ENCODE measurements at regions not wholly inside any gene's neighbourhood (a gene's known extent, or its start where the extent isn't known, plus 50 kb on each side); places are given as distances from the start of the nearest gene placed in this dataset.

DNA sequence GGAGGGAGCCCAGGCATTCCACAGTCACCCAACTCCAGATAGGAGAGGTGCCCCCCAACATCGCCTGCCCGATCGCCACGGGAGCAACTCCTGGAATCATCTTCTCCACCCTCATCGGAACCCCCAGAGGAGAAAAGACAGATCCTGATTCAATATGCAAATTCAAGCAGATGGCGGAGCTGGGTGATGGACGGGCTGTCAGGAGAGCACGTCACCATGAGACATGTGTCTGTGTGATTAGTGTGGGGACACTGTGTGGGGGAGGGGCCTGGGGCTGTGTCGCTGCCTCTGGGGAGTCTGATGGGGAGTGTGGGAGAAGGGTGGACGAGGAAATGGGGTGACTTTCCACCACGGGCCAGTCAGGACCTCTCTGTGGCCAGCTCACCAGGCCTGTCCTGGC is 90.2 kb upstream of the CSF3R start:
- DNase-seq = no peak

DNA sequence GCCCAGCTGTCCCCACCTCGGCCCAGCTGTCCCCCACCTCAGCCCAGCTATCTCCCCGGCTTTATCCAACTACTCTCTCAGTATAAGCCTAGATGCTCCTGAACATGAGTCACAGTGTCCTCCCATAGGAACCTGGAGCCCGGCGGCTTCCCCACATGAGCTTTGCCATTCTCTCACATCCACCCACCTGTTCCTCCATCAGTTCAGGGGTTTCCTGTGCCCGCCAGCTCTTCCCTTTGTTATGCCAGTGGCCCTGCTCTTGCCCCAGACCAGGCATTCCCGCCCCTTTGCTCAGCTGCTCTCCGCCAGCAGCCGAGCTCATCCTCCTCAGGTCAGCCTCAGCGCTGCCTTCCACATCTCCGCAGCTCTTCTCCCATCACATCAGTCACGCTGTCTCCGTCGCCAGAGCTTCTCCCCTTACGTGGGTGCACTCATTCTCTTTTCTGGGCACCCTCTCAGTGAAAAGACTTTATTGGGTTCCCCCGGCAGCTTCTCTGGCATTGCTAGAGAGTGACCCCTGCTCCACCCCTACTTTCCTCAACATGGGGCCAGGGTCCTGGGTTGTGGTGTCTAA is 89.5 kb upstream of the CSF3R start:
- DNase-seq = no peak

DNA sequence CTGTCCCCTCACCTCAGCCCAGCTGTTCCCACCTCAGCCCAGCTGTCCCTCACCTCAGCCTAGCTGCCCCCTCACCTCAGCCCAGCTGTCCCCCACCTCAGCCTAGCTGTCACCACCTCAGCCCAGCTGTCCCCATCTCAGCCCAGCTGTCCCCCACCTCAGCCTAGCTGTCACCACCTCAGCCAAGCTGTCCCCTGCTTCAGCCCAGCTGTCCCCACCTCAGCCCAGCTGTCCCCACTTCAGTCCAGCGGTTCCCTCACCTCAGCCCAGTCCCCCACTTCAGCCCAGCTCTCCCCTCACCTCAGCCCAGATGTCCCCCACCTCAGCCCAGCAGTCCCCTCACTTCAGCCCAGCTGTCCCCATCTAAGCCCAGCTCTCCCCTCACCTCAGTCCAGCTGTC is 88.4 kb upstream of the CSF3R start:
- DNase-seq = no peak

DNA sequence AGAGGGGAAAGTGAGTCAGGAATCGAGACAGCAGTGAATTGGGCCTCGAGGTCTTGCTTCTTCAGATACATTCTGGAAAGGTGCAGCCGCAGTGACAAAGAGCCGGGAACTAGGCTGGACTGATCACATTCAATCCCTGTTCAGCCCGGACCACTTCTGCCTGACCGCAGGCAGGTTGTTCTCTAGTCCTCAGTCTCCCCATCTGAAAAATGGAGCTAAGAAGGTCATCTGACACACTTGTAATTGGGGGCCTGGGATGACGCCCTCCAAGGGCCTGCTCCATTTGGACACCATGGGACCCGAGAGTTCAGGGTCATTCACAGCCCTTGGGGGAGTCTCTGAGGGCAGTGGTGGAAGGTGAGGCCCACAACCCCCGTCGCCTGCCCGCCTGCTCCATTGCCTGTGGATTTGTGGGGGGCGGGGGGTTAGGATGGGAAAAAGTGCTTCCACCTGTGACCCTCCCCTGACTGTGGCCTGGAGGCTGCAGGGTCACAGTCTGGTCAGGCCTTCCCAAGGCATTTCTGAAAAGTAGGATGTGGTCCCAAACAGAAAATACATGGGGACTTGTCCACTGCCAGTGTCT is 87.9 kb upstream of the CSF3R start:
- no peak for DNase-seq

DNA sequence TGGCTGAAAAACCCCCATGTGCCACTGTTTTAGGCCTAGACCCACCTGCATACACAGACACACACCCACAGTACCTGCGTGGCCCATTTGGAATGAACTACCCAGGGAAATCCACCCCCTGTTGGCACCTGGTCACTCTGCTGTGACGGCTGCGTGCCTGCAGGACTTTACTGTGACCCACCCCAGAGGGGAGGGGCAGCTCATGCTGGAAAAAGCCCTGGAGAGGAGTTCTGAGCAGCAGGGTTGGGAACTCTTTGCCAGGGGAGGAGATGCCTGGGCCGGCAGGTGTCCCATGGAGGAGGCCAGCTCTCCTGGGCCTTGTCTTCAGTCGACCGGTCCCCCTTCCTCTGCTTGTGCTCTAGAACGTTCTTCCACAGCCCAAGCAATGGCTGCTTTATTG is 87.3 kb upstream of the CSF3R start:
- DNase-seq = no peak

DNA sequence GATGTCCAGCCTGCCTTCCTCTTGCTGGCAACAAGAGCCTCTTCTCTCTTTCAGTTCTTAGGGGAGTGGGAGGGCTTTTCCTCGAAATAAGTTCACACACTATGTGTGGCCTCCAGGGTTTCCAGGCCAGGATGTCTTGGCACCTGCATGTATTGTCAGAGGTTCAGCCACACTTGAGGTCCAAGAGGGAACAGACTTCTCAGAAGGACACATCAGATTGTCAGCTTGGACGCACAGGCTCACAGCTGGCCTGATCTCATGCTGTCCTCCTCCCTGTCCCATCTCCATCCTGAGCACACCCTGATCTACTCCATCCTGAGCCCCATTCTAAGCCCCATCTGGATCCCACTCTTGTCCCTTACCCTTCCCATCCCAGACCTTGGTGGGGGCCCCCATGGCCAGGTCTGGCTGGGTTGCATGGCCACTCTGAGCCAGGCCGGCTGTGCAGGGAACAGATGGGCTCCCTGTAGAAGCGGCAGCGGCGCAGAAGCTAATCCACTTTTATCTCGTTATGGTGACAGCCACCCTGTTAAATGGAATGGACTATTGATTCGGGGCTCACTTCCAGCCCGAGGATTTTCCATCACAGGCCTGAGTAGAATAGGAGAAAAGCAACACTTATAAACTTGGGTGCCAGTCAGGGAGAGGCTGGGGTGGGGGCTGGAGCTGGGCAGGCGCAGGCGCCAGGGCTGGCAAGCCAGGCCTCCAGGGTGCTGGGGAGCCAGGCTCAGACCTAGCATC is 85.1 kb upstream of the CSF3R start:
- no peak for DNase-seq

DNA sequence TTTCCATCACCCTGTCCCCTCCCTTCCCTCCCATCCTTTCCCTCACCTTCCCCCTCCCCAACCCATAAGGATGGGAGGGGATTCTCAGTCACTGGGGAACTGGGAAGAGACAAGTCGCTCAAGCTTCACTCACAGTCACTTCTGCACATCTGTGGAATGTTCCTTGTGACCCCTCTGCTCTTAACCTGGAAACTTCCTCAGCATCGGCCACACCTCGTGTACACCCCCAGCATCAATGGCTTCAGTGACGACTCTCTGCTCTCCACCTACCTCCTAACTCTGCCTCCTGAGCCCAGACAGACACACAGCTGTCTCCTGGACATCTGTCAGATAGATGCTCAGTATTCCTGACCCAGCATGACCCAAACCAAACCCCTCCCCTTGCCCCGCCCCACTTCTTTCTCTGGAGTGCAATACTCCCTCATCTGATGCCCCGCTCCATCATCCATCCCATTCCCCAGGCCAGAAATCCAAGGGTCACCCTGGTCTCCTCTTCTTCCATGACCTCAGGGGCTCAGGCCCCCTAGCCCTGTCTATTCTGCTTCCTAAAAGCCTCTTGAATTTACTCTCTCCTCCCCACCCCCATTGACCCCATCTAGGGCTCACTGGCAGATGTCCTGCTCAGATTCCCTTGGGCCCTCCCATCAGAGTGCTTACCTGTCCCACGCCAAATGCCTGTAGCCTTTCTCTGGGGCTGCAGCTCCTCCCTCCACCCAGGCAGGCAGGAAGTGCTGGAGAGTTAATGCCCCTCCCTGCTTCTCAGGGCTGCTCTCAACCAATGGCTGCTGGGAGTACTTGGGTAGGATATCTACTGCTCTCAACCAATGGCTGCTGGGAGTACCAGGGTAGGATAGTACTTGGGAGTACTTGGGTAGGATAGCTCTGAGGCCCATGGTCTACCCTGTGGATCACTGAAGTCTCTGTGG is 83.1 kb upstream of the CSF3R start:
- no peak for DNase-seq

DNA sequence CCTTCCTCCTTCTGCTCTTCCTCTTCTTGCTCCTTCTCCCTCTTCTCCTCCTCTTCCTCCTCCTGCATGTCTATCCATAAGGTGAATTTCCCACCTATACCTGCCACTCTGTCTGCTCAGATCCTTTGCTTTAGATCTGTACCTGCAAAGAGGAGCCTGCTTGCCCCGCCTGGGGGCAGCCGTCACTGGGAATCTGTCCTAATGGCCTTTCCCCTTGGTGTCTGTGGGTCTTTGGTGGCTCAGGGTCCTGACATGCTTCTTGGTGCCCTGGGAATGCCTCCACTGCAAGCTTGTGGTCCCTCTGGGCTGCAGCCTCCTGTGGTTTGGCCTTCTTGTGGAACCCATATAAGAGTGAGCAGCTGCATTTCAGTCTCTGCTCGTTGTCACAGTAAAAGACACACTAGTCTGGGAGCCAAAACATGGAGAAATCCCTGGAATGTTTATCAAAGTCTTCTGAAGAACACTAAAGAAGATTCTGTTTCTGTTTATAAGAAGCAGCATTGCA is 79.5 kb upstream of the CSF3R start:
- no peak for DNase-seq

DNA sequence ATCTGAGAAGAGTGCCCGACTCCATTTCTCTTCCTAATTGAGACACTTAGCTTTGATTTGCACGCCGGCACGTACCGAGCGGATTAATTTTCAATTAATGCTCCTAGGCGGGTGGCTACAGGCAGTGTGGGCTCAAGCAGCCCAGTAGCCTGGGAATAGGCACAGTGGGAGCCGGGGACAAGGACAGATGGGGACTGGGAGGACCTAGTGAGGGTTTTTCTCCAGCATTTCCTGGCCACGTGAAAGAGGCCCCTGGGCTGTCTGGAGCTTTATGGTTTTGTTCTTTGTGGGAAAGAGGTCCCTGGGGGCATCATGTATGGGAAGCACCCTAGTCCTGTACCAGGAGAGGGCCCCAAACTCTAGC is 78.6 kb upstream of the CSF3R start:
- DNase-seq = no peak

DNA sequence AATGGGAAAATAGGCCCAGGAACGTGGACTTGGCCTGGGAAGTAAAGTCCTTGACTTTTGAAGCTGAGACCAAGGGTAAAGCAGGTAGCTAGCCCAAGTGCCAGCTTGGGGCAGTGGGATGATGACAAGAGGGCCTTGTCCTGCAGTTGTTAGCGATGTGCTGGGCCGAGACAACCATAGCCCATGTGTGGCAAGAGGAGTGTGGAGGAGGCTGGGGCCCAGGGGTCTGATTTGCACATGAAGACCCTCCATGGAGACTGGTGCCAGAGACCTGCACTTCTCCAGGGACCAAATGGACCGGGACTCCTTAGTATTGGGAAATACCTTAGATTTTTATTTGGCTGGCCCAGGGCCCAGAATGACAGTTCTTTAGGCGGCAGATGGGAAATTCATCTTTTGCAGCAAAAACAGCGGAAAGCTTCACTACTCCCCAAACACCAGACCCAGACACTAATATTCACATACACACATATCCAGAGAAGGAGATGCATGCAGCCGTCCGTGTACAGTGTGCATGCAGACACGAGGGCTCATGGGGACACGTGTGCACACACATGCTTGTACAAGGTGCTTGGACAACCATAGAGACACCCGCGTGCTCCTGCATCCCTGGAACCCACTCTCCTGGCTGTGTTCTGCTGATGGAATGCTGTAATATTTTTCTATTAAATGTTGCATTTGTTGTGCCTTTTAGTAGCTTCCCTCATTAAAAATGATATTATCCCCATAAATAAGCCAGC is 78.1 kb upstream of the CSF3R start:
- no peak for DNase-seq

DNA sequence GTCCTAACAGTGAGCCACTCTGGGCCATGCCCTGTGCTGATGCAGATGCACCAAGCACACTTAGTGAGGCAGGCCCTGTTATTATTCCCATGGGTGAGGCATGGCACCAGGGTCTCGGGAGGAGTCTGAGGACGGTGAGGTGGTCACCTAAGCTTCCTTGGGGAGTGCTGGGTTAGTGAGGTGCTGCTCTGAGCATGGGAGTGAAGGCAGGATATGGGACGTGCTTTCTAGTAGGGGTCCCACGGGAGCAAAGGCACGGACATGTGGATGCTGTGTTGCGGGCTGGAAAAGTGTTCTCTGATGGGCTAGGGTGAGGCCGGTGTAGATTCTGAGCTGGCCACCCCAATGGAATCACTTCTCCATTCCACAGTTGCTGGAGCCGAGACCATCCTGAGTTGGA is 77.5 kb upstream of the CSF3R start:
- DNase-seq = no peak

DNA sequence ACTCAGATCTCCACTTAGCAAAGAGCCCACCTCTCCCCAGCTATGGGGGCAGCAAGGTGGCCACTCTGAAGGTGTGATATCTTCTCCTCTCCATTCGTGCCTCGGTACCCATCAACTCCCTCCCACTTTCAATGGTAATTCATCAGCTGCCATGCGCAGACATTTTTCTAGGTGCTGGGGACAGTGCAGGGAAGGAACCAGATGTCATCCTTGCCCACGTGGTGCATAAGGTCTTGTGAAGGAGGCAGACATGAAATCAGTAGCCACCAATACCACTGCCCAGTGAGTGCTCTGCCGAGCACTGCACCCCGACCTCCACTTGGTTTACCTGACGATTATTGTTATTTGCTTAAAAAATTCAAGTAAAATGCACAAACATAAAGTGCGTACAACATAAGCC is 76.3 kb upstream of the CSF3R start:
- DNase-seq = no peak

DNA sequence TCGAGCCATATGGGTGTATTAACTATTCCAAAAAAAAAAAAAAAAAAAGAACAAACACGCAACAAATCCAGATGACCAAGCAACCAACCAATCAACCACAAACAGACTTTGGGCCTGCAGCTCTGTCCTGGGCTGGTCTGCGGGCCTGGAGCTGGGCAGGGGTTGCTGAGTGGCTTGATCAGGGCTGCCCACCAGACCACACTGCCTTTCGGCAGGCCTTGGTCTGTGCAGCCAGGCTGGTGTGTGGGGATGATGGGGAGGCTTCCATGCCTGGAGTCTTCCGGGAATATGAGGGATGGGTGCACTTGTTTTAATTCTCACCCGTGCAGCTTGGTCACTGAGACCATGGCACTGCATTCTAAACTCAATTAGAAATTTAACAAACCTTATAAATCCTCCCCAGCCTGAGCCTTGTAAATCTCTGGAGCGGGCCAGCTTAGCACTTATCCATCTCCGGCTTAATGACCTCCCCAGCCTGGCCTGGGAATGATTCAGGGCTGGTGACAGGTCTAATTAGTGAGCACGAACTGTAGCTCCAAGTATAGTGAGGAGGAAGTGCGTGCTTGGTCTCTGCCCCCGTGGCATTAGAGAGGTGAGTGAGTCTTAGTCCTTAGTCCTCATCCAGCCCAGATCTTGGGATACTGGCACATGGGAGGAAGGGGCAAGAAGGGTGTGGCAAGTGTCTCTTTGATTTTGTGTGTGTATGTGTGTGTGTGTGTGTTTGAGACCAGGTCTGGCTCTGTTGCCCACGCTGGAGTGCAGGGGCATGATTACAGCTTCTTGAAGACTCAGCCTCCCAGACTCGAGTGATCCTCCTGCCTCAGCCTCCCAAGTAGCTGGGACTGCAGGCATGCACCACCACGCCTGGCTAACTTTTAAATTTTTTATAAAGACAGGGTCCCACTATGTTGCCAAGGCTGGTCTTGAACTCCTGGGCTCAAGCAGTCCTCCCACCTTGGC is 74.6 kb upstream of the CSF3R start:
- DNase-seq = no peak

DNA sequence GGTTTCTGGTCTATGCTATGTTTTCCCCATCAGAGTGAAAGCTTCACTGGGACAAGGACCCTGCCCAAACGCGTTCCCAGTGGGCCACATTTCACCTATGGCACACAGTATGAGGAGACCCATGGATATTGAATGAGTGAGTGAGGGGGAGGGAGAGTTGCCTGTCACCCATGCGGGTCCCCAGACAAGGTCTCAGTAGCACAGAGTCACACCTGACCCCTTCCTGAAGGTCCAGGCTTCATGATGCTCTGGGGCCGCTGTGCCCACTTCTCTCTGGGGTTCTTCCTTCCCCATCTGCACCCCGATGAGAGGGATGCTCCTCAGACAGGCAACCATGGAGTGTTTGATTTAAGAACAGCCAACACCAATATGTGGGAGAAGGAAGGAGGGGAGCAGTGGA is 72.3 kb upstream of the CSF3R start:
- no peak for DNase-seq

DNA sequence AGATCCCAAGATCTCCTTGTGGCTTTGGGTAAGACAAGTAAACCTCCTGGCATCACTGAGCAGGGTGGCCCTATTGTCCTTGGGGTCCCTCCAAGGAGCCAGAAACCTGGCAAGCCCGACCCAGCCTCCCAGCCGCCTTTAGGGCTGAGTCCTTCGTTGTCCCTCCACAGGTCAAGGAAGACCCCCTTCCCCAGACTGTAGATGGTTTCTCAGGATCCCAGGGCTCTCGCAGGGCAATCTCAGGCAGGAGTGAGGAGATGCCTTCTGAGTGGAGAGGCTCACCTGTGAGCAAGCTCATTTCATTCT is 71.6 kb upstream of the CSF3R start:
- no peak for DNase-seq

DNA sequence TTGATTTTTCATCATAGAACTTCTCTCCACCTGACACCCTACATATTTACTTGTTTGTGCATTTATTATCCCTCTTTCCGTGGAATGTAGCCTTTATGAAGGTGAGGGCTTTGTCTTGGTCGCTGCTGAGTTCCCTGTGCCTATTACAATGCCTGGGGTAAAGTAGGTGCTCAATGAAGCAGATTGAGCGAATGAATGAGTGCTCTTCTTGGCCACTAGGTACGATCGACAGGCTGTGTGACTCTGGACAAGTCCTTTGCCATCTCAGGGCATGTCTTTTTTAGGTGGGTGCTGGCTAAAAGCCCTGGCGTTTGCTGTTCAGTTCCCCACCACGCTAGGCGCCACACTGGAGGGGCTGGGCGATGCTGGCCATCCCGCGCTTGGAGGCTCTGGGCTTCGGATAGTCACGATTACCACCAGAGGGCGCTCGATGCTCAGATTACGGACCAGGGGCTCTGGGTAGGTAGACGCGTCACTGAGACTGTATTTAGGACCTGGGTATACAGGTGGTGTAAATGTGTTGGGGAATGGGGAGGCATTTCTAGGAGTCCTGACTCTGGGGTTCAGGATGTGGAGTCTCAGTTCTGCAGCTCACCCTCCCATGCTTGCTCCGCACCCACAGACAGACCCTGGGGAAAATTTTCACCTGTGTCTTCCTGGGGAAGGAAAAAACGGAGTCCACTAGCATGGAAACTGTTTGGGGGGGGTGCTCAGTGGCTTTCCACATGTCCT is 71.0 kb upstream of the CSF3R start:
- DNase-seq = peak; percentile 30

DNA sequence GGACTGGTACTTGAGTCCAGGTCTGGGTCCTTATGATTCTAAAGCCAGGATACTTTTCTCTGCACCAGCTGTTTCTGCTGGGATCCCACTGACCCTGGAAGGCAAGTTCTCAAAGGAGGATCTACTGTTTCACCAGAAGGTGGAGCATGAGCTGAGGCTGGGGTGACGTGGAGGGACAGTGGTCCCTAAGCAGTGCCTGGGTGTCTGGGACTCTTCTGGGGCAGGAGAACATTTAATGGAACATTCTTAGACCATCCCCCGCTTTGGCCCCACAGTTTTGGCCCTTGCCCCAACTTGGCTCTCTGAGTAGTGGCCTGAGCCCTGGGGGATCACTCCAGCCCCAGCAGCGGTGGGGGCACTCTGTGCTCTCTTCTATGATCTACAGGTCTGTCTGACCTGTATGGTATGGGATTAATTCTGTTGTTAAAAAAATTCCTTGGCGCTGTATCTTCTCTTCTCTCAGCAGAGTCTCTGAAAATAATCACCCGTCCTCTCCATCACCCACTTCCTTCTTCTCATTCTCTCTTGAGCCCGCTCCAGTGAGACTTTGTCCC is 60.3 kb upstream of the CSF3R start:
- DNase-seq = peak; percentile 21

DNA sequence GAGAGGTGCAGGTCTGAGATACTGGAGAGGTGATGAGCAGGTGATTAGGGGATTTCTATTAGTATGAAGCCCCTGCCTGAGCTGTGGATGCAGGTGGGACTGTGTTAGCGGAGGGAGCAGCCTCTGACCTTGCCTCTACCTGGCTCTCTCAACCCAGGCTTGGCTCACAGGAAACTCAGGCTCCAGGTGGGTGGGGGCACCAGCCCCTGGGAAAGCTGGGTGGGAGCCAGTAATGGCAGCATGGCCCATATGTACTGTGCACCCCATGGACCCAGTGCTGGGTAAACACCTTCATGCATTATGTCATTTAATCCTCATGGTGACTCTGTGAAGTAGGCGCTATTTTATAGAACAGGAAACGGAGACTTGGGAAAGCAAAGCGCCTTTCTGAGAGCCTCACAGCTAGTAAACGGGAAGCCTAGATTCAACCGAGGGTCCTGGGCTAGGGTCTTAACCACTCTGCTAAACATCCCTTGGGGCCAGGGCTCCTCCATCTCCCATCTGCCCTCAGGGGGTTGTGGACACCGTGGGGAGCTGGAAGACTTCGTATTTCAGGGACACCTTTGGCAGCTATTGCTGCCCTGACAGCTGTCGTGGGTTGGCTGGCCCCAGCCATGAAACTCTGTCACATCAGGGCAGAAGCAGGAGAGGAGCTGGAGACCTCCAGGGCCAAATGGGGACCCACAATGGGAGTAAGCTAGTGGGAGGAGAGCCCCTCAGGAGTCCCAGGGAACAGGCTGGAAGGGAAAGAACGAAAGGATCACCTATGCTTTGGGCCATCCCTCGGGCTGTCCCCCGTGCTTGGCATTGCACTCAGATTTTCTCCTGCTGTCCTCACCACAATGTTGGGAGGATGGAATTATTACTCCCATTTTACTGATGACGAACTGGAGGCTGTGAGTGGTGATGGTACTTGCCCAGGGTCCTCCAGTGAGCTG is 59.6 kb upstream of the CSF3R start:
- DNase-seq = no peak

DNA sequence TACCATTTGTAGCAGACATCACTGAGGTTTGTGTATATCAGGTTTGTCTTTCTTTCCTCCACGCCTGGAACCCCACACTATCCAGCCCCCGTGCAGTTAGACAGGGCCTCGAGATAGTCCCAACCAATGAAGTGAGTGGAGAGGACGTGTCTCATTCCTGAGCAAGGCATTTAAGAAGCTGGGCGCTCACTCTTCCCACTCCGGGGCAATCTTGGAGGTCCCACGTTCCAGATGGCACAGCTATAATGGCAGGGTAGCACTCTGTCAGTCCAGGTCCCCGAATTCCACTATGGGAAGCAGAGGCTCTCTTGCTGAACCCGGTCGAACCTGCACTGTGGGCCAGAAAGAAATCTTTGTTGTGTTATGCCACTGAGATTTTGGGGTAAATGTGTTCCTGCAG is 57.3 kb upstream of the CSF3R start:
- DNase-seq = no peak

DNA sequence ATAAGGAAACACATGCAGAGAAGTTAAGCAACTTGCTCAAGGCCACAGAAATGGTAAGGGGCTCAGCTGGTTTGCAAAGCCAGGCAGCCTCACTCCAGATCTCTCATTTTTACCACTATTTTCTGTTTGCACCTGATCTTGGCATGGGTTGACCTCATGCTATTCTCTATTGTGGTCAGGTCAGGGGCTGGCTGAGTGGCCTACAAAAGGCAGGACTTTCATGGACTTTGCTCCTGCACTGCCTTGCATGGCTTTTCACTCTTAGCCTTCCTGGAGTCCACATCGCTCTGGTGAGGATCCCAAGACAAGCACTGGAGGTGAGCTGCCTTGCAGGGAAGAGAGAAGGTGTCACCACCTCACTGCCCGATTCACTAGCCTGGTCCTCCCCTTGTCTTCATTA is 56.8 kb upstream of the CSF3R start:
- no peak for DNase-seq
